ENCODE measurements at regions not wholly inside any gene's neighbourhood (a gene's known extent, or its start where the extent isn't known, plus 50 kb on each side); places are given as distances from the start of the nearest gene placed in this dataset.

GRCh38 chr16:49955858-49956257, 69.2 kb upstream of the CNEP1R1 start:
- TF ChIP-seq POLR2A (IDR thresholded peaks at IDR 0.05; ENCODE audit: low read depth, low read length) (no peak), POLR2AphosphoS5 (IDR thresholded peaks at IDR 0.05; ENCODE audit: low read depth, low read length) (no peak), POU2F2 (IDR thresholded peaks at IDR 0.05; ENCODE audit: low read depth, low read length) (no peak), TAF1 (IDR thresholded peaks at IDR 0.05; ENCODE audit: low read depth, low read length) (no peak), PAX5 (IDR thresholded peaks at IDR 0.05; ENCODE audit: insufficient read depth, low read length, severe bottlenecking) (no peak)
